HepG2 (cell line): ENCODE measurements at regions not wholly inside any gene's neighbourhood (a gene's known extent, or its start where the extent isn't known, plus 50 kb on each side); places are given as distances from the start of the nearest gene placed in this dataset.

ENCODE experiments used
- ATAC-seq: fragments of 200-7000 bp; cut with Tn5 transposase; 3 replicates; pipeline ENCODE4 v1.9.1; 2020; ENCODE audit warnings: mild to moderate bottlenecking, moderate library complexity
- BruUV-seq: library from RNA; stranded (reverse); fragments of 400-500 nt; replicated peaks from 2 replicates; lab custom pipeline; 2021; lab: Mats Ljungman, UMichigan
- CTCF ChIA-PET: fragments of 300-600 bp; formaldehyde crosslinking; extraction: SDS; loops from one replicate; lab custom pipeline; 2021; ENCODE audit warnings: low total read pairs, inconsistent platforms, low intra/inter-chr PET ratio; lab: Yijun Ruan, JAX
- POLR2A ChIA-PET: fragments of 350-600 bp; sonication (Branson Sonifier 250); formaldehyde crosslinking; loops from one replicate; lab custom pipeline; 2020; ENCODE audit warnings: antibody characterized with exemption, inconsistent platforms; lab: Yijun Ruan, JAX
- DNase-seq: peaks from one replicate; pipeline ENCODE4 v3.0.0-alpha.2; 2015; ENCODE audit warnings: low spot score
- FAIRE-seq: peaks from 3 replicates; lab custom pipeline; 2011; peaks lifted over from hg19 to GRCh38; lab: Jason Lieb, UNC
- H2AFZ ChIP-seq: one replicate; pipeline ENCODE4 v1.6.1; 2011; ENCODE audit warnings: low read length, inconsistent platforms
- H3K27ac ChIP-seq: fragments of 300-600 bp; 3 replicates; pipeline ENCODE4 v1.8.0; 2011; ENCODE audit warnings: mixed run types, mild to moderate bottlenecking, mixed read lengths, low read length, inconsistent platforms; ENCODE audit not compliant: insufficient read depth; ENCODE audit errors: extremely low read length
- H3K27me3 ChIP-seq, 2 experiments: fragments of 200-600 bp in 1 of 2; 2 replicates in 1 of 2; 3 replicates in 1 of 2; pipeline versions ENCODE4 v1.6.0 to v1.8.0; 2011; ENCODE audit warnings: low read length in 2 of 2, mild to moderate bottlenecking in 2 of 2, moderate library complexity in 2 of 2, inconsistent platforms in 1 of 2; ENCODE audit not compliant: insufficient read depth in 2 of 2, control insufficient read depth in 1 of 2
- H3K36me3 ChIP-seq, 2 experiments: fragments of 200-600 bp in 1 of 2; replicated peaks in 1 of 2; 2 replicates in 1 of 2; 3 replicates in 1 of 2; pipeline versions ENCODE4 v1.5.1 to v1.8.0; 2011; ENCODE audit warnings: low read length in 2 of 2, inconsistent platforms in 1 of 2; ENCODE audit not compliant: insufficient read depth in 2 of 2, control insufficient read depth in 1 of 2
- H3K4me1 ChIP-seq: 2 replicates; pipeline ENCODE4 v1.5.1; 2012; ENCODE audit warnings: low read length, inconsistent platforms; ENCODE audit not compliant: insufficient read depth
- H3K4me2 ChIP-seq: 2 replicates; pipeline ENCODE4 v1.6.0; 2011; ENCODE audit warnings: low read depth, low read length, inconsistent platforms
- H3K4me3 ChIP-seq, 3 experiments: fragments of 200-600 bp in 1 of 3; sonication (generic), shearing (Covaris generic) in 1 of 3; replicated peaks in 1 of 3; 2 replicates each; pipeline ENCODE4 v1.5.1; 2011 to 2016; ENCODE audit warnings: low read length in 3 of 3, inconsistent platforms in 2 of 3, low read depth in 2 of 3, mild to moderate bottlenecking in 2 of 3, control low read depth in 1 of 3, mixed read lengths in 1 of 3; ENCODE audit not compliant: insufficient read depth in 1 of 3
- H3K79me2 ChIP-seq: one replicate; pipeline ENCODE4 v1.6.1; 2011; ENCODE audit warnings: low read length, inconsistent platforms; ENCODE audit not compliant: insufficient read depth
- H3K9ac ChIP-seq: 2 replicates; pipeline ENCODE4 v1.6.0; 2011; ENCODE audit warnings: mild to moderate bottlenecking, low read depth, low read length, inconsistent platforms; ENCODE audit not compliant: insufficient read depth
- H3K9me3 ChIP-seq: 2 replicates; pipeline ENCODE4 v1.5.1; 2012; ENCODE audit warnings: mild to moderate bottlenecking, low read length
- H4K20me1 ChIP-seq: 2 replicates; pipeline ENCODE4 v1.6.0; 2011; ENCODE audit warnings: inconsistent platforms, mild to moderate bottlenecking, low read length, moderate library complexity; ENCODE audit not compliant: insufficient read depth
- ARNTL ChIP-seq: sonication (generic); formaldehyde crosslinking; IDR thresholded peaks from 2 replicates; pipeline ENCODE4 v1.4.0; 2020; ENCODE audit warnings: mild to moderate bottlenecking, missing genetic modification reagents
- CREB1 ChIP-seq, 2 experiments: fragments of 450-650 bp in 1 of 2; IDR thresholded peaks; 2 replicates each; pipeline ENCODE4 v1.6.1; 2016 to 2017; ENCODE audit warnings: control low read depth in 1 of 2, mild to moderate bottlenecking in 1 of 2, missing compliant biosample characterization in 1 of 2, missing genetic modification characterization in 1 of 2
- ELF4 ChIP-seq: sonication (generic); formaldehyde crosslinking; IDR thresholded peaks from 2 replicates; pipeline ENCODE4 v1.5.0; 2020; ENCODE audit warnings: missing genetic modification reagents, mild to moderate bottlenecking, moderate library complexity, borderline replicate concordance
- GLMP ChIP-seq: sonication (generic); formaldehyde crosslinking; IDR thresholded peaks from 2 replicates; pipeline ENCODE4 v1.9.0; 2021; ENCODE audit warnings: missing genetic modification reagents, mild to moderate bottlenecking, borderline replicate concordance
- MIXL1 ChIP-seq: IDR thresholded peaks from 2 replicates; pipeline ENCODE4 v1.6.1; 2016
- NFE2L1 ChIP-seq: sonication (generic); formaldehyde crosslinking; IDR thresholded peaks from 2 replicates; pipeline ENCODE4 v1.4.0; 2020; ENCODE audit warnings: missing genetic modification reagents, mild to moderate bottlenecking, borderline replicate concordance
- TAF1 ChIP-seq: sonication (generic); formaldehyde crosslinking; IDR thresholded peaks from 2 replicates; pipeline ENCODE4 v1.4.0; 2020; ENCODE audit warnings: missing genetic modification reagents
- TOE1 ChIP-seq: sonication (generic); formaldehyde crosslinking; IDR thresholded peaks from 2 replicates; pipeline ENCODE4 v1.4.0; 2020; ENCODE audit warnings: mild to moderate bottlenecking, missing genetic modification reagents
- ZNF20 ChIP-seq: sonication (generic); formaldehyde crosslinking; IDR thresholded peaks from 2 replicates; pipeline ENCODE4 v1.4.0; 2020; ENCODE audit warnings: mild to moderate bottlenecking, moderate library complexity, missing genetic modification reagents
- ZNF639 ChIP-seq: conservative IDR thresholded peaks from 2 replicates; pipeline ENCODE4 v1.6.1; 2018; ENCODE audit warnings: missing genetic modification reagents
- WGBS: methylation state at CpG from one replicate; pipeline ENCODE4 v1.1.6; 2017; ENCODE audit warnings: low lambda C conversion rate; 5-methylcytosine and 5-hydroxymethylcytosine counted together
- in situ Hi-C: cut with HindIII; loops from 2 replicates; pipeline ENCODE4 v1.10.0; 2017; ENCODE audit warnings: low pct_unique_long_range_greater_than_20kb; ENCODE audit not compliant: extremely low pct_ligation_motif_present
- intact Hi-C: fragments of 100-400 bp; cut with micrococcal nuclease; formaldehyde crosslinking; loops from one replicate; pipeline ENCODE4 v1.10.0; 2022; ENCODE audit not compliant: unreplicated experiment

GRCh38 chr4:14262221-14262620 lies 634.7 kb upstream of the BOD1L1 start:
- H3K9me3 ChIP-seq: peaks cover 96% of the 10 kb centered on the region
- no peak for TF ChIP-seq CREB1 (IDR thresholded peaks at IDR 0.05)
- TF ChIP-seq CREB1 (CRISPR knock-in tag; IDR thresholded peaks at IDR 0.05): no peak
- no peak for TF ChIP-seq ARNTL (CRISPR knock-in tag)
- no peak for TF ChIP-seq TAF1 (CRISPR knock-in tag)
- no peak for TF ChIP-seq NFE2L1 (CRISPR knock-in tag)
- no peak for TF ChIP-seq ZNF639 (CRISPR knock-in tag)
- TF ChIP-seq MIXL1 (CRISPR knock-in tag): no peak
- TF ChIP-seq ELF4 (CRISPR knock-in tag): no peak
- TF ChIP-seq TOE1 (CRISPR knock-in tag): no peak
- no peak for TF ChIP-seq ZNF20 (CRISPR knock-in tag)
- no peak for TF ChIP-seq GLMP
- no peak overlapping the region for H3K4me2 ChIP-seq
- intact Hi-C loops (no loop called here), in situ Hi-C loops (no loop called here)
- no TSS peak for BruUV-seq
- ChIA-PET POLR2A (no interaction called here), CTCF (no interaction called here)
- no peak overlapping the region for H2AFZ ChIP-seq
- H3K79me2 ChIP-seq: no peaks in the 10 kb centered on the region
- FAIRE-seq (no peak), DNase-seq (no peak), ATAC-seq (no peak)
- no peaks in the 10 kb centered on the region for H3K4me1 ChIP-seq
- H4K20me1 ChIP-seq: no peaks in the 10 kb centered on the region
- no peak overlapping the region for H3K4me3 ChIP-seq
- no peak overlapping the region for H3K27ac ChIP-seq
- H3K36me3 ChIP-seq: no peaks in the 10 kb centered on the region
- 5% methylated on average over 4 of the region's 4 CpGs for WGBS
- no peak overlapping the region for H3K9ac ChIP-seq
- H3K27me3 ChIP-seq: no peaks in the 10 kb centered on the region
